Adrenal gland (tissue), 5 donors: ENCODE measurements at regions not wholly inside any gene's neighbourhood (a gene's known extent, or its start where the extent isn't known, plus 50 kb on each side); places are given as distances from the start of the nearest gene placed in this dataset.

Experiments
- POLR2A ChIP-seq, 2 donors: fragments of 450-650 bp; IDR thresholded peaks; one replicate each; pipeline ENCODE4 v1.6.1; 2017; ENCODE audit warnings: antibody characterized with exemption in 2 of 2, mild to moderate bottlenecking in 2 of 2, moderate library complexity in 1 of 2
- TF ChIP-seq, protein P1 (sequence below), 6 experiments: fragments of 450-650 bp in 4 of 6; fragments of 200-600 bp in 2 of 6; sonication (generic) in 1 of 6; IDR thresholded peaks; 1 replicate in 5 of 6; 2 replicates in 1 of 6; pipeline versions ENCODE4 v1.5.1 to v1.8.0; 2016 to 2021; ENCODE audit warnings: antibody characterized with exemption in 6 of 6, mild to moderate bottlenecking in 2 of 6, moderate library complexity in 1 of 6
- donor health status: DM: no; HTN: no; CAD: no.

DNA sequence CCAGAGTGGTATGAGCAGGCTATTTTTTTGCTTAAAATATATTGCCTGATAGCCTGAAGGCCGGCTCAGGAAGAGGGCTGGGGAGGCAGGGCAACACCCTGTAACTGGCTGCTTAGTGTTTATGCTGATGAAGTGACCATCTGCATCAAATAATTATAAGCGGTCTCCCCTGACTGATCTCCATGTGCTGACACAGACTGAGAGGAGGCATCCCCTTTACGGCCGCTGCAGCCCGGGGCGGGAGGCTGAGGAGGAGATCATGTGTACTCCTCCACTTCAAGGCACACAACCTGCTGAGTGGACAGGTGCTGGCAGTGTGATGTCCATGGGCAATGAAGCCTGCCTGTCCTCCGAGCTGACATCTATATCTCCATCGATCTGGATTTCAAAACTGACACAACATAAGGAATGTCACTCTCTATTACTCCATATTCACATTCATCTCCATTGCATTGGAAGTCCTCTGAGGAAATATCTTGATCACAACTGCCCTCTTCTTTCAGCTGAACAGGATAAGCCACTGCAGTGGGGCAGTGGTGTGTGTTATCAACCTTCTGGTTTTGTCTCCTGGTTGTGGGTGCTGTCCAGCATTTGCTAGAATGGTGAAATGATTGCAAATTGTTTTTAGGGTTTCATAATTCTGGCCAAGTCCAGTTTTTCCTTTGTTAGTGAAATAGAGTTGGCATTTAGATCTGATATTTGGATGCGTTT is 143.5 kb downstream of the AQP4 start:
- no peak for TF ChIP-seq POLR2A (IDR thresholded peaks at IDR 0.05)
- TF ChIP-seq, protein P1, sequence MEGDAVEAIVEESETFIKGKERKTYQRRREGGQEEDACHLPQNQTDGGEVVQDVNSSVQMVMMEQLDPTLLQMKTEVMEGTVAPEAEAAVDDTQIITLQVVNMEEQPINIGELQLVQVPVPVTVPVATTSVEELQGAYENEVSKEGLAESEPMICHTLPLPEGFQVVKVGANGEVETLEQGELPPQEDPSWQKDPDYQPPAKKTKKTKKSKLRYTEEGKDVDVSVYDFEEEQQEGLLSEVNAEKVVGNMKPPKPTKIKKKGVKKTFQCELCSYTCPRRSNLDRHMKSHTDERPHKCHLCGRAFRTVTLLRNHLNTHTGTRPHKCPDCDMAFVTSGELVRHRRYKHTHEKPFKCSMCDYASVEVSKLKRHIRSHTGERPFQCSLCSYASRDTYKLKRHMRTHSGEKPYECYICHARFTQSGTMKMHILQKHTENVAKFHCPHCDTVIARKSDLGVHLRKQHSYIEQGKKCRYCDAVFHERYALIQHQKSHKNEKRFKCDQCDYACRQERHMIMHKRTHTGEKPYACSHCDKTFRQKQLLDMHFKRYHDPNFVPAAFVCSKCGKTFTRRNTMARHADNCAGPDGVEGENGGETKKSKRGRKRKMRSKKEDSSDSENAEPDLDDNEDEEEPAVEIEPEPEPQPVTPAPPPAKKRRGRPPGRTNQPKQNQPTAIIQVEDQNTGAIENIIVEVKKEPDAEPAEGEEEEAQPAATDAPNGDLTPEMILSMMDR (IDR thresholded peaks at IDR 0.05), result no peak
